OCI-LY1 (cell line): ENCODE measurements at regions not wholly inside any gene's neighbourhood (a gene's known extent, or its start where the extent isn't known, plus 50 kb on each side); places are given as distances from the start of the nearest gene placed in this dataset.

Source experiments
- CTCF ChIP-seq: fragments of 200-600 bp; sonication (generic), shearing (Covaris generic); IDR thresholded peaks from 2 replicates; pipeline ENCODE4 v1.5.1; 2017; ENCODE audit warnings: mild to moderate bottlenecking, antibody characterized with exemption, low read length, moderate library complexity, mixed read lengths
- EZH2 ChIP-seq: fragments of 200-600 bp; sonication (generic), shearing (Covaris generic); IDR thresholded peaks from 2 replicates; pipeline ENCODE4 v1.8.0; 2017; ENCODE audit warnings: borderline replicate concordance, mixed run types, mild to moderate bottlenecking, antibody characterized with exemption, low read length, moderate library complexity, mixed read lengths

- no peak for TF ChIP-seq CTCF
- no peak for TF ChIP-seq EZH2
Measured at GRCh38 chr18:65016631-65017371, 734.0 kb upstream of the CDH7 start.
